GM12878 (cell line): ENCODE measurements at regions not wholly inside any gene's neighbourhood (a gene's known extent, or its start where the extent isn't known, plus 50 kb on each side); places are given as distances from the start of the nearest gene placed in this dataset.

Source experiments
- ATAC-seq: fragments of 200-7000 bp; cut with Tn5 transposase; 3 replicates; pipeline ENCODE4 v1.9.1; 2020; ENCODE audit warnings: mild to moderate bottlenecking, moderate library complexity
- BruUV-seq: library from RNA; stranded (reverse); fragments of 400-500 nt; replicated peaks from 2 replicates; lab custom pipeline; 2021; lab: Mats Ljungman, UMichigan
- CTCF ChIA-PET: fragments of 300-600 bp; sonication (Branson Sonifier 250); formaldehyde crosslinking; extraction: SDS; loops from one replicate; lab custom pipeline; 2021; ENCODE audit warnings: inconsistent platforms; lab: Yijun Ruan, JAX
- POLR2A ChIA-PET: fragments of 350-600 bp; formaldehyde crosslinking; extraction: SDS; loops from one replicate; lab custom pipeline; 2021; ENCODE audit warnings: inconsistent platforms; lab: Charles Lee
- RAD21 ChIA-PET: fragments of 300-600 bp; sonication (Branson Sonifier 250); formaldehyde crosslinking; loops from one replicate; lab custom pipeline; 2023; ENCODE audit warnings: antibody characterized with exemption; ENCODE audit not compliant: unreplicated experiment; lab: Charles Lee
- SMC1A ChIA-PET: fragments of 300-600 bp; sonication (Branson Sonifier 250); formaldehyde crosslinking; loops from one replicate; lab custom pipeline; 2023; ENCODE audit not compliant: unreplicated experiment, uncharacterized antibody; lab: Charles Lee
- DNase-seq: peaks from one replicate; pipeline ENCODE4 v3.0.0-alpha.2; 2011; ENCODE audit warnings: low read depth, low spot score
- FAIRE-seq: peaks from 3 replicates; lab custom pipeline; 2011; peaks lifted over from hg19 to GRCh38; lab: Jason Lieb, UNC
- H2AFZ ChIP-seq: 2 replicates; pipeline ENCODE4 v1.6.0; 2011; ENCODE audit warnings: low read depth, low read length, control low read depth; ENCODE audit not compliant: control insufficient read depth
- H3K27ac ChIP-seq: 2 replicates; pipeline ENCODE4 v1.5.1; 2011; ENCODE audit warnings: control low read depth; ENCODE audit not compliant: control insufficient read depth, insufficient read depth
- H3K27me3 ChIP-seq, 2 experiments: replicated peaks in 1 of 2; 2 replicates each; pipeline versions ENCODE4 v1.6.0 to v1.6.1; 2011; ENCODE audit warnings: low read length in 1 of 2; ENCODE audit not compliant: control insufficient read depth in 2 of 2, insufficient read depth in 2 of 2
- H3K36me3 ChIP-seq, 2 experiments: 2 replicates each; pipeline ENCODE4 v1.5.1; 2011; ENCODE audit warnings: low read length in 1 of 2; ENCODE audit not compliant: control insufficient read depth in 2 of 2, insufficient read depth in 2 of 2
- H3K4me1 ChIP-seq: 2 replicates; pipeline ENCODE4 v1.6.1; 2011; ENCODE audit warnings: mild to moderate bottlenecking, low read length, moderate library complexity, mixed read lengths; ENCODE audit not compliant: control insufficient read depth, insufficient read depth
- H3K4me2 ChIP-seq: 2 replicates; pipeline ENCODE4 v1.6.0; 2011; ENCODE audit warnings: control low read depth; ENCODE audit not compliant: control insufficient read depth, insufficient read depth
- H3K4me3 ChIP-seq: fragments of 200-600 bp; sonication (generic); 2 replicates; pipeline ENCODE4 v1.5.1; 2016
- H3K79me2 ChIP-seq: 2 replicates; pipeline ENCODE4 v1.6.0; 2011; ENCODE audit warnings: low read length; ENCODE audit not compliant: control insufficient read depth, insufficient read depth
- H3K9ac ChIP-seq: 2 replicates; pipeline ENCODE4 v1.8.0; 2011; ENCODE audit warnings: low read length, control low read depth, mixed read lengths; ENCODE audit not compliant: control insufficient read depth, insufficient read depth
- H3K9me3 ChIP-seq: replicated peaks from 3 replicates; pipeline ENCODE4 v1.5.1; 2011; ENCODE audit warnings: mild to moderate bottlenecking, low read length; ENCODE audit not compliant: control insufficient read depth, insufficient read depth
- H4K20me1 ChIP-seq: 2 replicates; pipeline ENCODE4 v1.6.0; 2011; ENCODE audit not compliant: control insufficient read depth, insufficient read depth
- CHD2 ChIP-seq: IDR thresholded peaks from 2 replicates; pipeline ENCODE4 v1.6.1; 2011; ENCODE audit warnings: low read depth, low read length, improper control_type of control experiment, borderline replicate concordance
- HDAC2 ChIP-seq: fragments of 200-600 bp; sonication (generic); IDR thresholded peaks from 2 replicates; pipeline ENCODE4 v1.6.1; 2017
- ZNF217 ChIP-seq: fragments of 450-650 bp; IDR thresholded peaks from 2 replicates; pipeline ENCODE4 v1.6.1; 2017; ENCODE audit warnings: antibody characterized with exemption, mild to moderate bottlenecking
- WGBS: methylation state at CpG from one replicate; pipeline ENCODE4 v1.1.6; 2016; ENCODE audit warnings: low lambda C conversion rate; ENCODE audit not compliant: insufficient replicate concordance, insufficient coverage; ENCODE audit errors: missing lambda C conversion rate; 5-methylcytosine and 5-hydroxymethylcytosine counted together
- in situ Hi-C: fragments of 300-500 bp; cut with MboI; formaldehyde crosslinking; loops from 9 replicates; pipeline ENCODE4 v1.14.3; 2018; ENCODE audit warnings: mixed read lengths
- intact Hi-C: fragments of 100-400 bp; cut with micrococcal nuclease; formaldehyde crosslinking; loops from one replicate; pipeline ENCODE4 v1.14.2; 2022; ENCODE audit not compliant: unreplicated experiment
- TF ChIP-seq, protein P1 (sequence below): fragments of 450-650 bp; IDR thresholded peaks from 2 replicates; pipeline ENCODE4 v1.6.1; 2016; ENCODE audit warnings: mild to moderate bottlenecking, moderate library complexity, borderline replicate concordance

DNA sequence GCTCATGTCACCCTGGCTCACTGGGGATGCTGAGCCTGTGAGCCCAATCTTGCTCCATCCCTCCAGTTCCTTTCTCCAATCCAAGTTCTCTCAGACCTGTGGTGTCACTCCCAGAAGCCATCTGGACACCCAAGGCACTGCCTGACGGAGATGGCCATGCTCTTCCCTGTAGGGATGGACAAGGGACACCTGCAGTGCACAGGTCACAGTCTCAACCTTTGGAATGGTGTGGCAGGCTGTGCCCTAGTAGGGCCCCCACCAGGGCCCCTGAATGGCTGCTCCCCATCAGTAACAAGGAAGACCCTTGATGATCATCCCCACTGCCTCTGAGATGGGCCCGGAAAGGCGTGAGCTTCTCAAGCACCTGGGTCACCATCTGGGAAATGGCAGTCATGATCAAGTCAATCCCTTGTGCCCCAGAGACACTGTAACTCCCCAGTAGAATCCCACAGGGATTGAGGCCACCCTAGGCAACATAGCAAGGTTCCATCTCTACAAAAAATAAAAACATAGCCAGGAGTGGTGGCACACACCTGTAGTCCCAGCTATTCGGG lies 822.5 kb downstream of the KCNJ18 start:
- TF ChIP-seq, protein P1, sequence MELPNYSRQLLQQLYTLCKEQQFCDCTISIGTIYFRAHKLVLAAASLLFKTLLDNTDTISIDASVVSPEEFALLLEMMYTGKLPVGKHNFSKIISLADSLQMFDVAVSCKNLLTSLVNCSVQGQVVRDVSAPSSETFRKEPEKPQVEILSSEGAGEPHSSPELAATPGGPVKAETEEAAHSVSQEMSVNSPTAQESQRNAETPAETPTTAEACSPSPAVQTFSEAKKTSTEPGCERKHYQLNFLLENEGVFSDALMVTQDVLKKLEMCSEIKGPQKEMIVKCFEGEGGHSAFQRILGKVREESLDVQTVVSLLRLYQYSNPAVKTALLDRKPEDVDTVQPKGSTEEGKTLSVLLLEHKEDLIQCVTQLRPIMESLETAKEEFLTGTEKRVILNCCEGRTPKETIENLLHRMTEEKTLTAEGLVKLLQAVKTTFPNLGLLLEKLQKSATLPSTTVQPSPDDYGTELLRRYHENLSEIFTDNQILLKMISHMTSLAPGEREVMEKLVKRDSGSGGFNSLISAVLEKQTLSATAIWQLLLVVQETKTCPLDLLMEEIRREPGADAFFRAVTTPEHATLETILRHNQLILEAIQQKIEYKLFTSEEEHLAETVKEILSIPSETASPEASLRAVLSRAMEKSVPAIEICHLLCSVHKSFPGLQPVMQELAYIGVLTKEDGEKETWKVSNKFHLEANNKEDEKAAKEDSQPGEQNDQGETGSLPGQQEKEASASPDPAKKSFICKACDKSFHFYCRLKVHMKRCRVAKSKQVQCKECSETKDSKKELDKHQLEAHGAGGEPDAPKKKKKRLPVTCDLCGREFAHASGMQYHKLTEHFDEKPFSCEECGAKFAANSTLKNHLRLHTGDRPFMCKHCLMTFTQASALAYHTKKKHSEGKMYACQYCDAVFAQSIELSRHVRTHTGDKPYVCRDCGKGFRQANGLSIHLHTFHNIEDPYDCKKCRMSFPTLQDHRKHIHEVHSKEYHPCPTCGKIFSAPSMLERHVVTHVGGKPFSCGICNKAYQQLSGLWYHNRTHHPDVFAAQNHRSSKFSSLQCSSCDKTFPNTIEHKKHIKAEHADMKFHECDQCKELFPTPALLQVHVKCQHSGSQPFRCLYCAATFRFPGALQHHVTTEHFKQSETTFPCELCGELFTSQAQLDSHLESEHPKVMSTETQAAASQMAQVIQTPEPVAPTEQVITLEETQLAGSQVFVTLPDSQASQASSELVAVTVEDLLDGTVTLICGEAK, result no peak
- TF ChIP-seq CHD2 (no peak), HDAC2 (no peak), ZNF217 (no peak)
- H3K9ac ChIP-seq, result no peak overlapping the region
- H2AFZ ChIP-seq, result no peak overlapping the region
- RAD21 ChIA-PET, result no interaction called here
- H3K9me3 ChIP-seq, result no peaks in the 10 kb centered on the region; the same call in 2 of the 3 replicates
- intact Hi-C loops, result no loop called here
- no peaks in the 10 kb centered on the region for H4K20me1 ChIP-seq
- POLR2A ChIA-PET, result no interaction called here
- H3K4me3 ChIP-seq, result no peak overlapping the region
- WGBS, result 42% methylated on average over 4 of the region's 4 CpGs
- no peaks in the 10 kb centered on the region for H3K36me3 ChIP-seq
- no peak overlapping the region for H3K4me2 ChIP-seq
- H3K27ac ChIP-seq, result no peak overlapping the region
- no peak for ATAC-seq
- SMC1A ChIA-PET, result no interaction called here
- DNase-seq, result no peak
- no peaks in the 10 kb centered on the region for H3K27me3 ChIP-seq
- in situ Hi-C loops, result no loop called here
- no peaks in the 10 kb centered on the region for H3K79me2 ChIP-seq
- H3K4me1 ChIP-seq, result no peaks in the 10 kb centered on the region
- FAIRE-seq, result no peak
- BruUV-seq, result no TSS peak
- CTCF ChIA-PET, result no interaction called here
